HepG2 (cell line): ENCODE measurements at regions not wholly inside any gene's neighbourhood (a gene's known extent, or its start where the extent isn't known, plus 50 kb on each side); places are given as distances from the start of the nearest gene placed in this dataset.

Experiments
- ATAC-seq: fragments of 200-7000 bp; cut with Tn5 transposase; 3 replicates; pipeline ENCODE4 v1.9.1; 2020; ENCODE audit warnings: mild to moderate bottlenecking, moderate library complexity
- BruUV-seq: library from RNA; stranded (reverse); fragments of 400-500 nt; replicated peaks from 2 replicates; lab custom pipeline; 2021; lab: Mats Ljungman, UMichigan
- CTCF ChIA-PET: fragments of 300-600 bp; formaldehyde crosslinking; extraction: SDS; loops from one replicate; lab custom pipeline; 2021; ENCODE audit warnings: low total read pairs, inconsistent platforms, low intra/inter-chr PET ratio; lab: Yijun Ruan, JAX
- POLR2A ChIA-PET: fragments of 350-600 bp; sonication (Branson Sonifier 250); formaldehyde crosslinking; loops from one replicate; lab custom pipeline; 2020; ENCODE audit warnings: antibody characterized with exemption, inconsistent platforms; lab: Yijun Ruan, JAX
- DNase-seq: peaks from one replicate; pipeline ENCODE4 v3.0.0-alpha.2; 2015; ENCODE audit warnings: low spot score
- FAIRE-seq: peaks from 3 replicates; lab custom pipeline; 2011; peaks lifted over from hg19 to GRCh38; lab: Jason Lieb, UNC
- H2AFZ ChIP-seq: one replicate; pipeline ENCODE4 v1.6.1; 2011; ENCODE audit warnings: low read length, inconsistent platforms
- H3K27ac ChIP-seq: fragments of 300-600 bp; 3 replicates; pipeline ENCODE4 v1.8.0; 2011; ENCODE audit warnings: mixed run types, mild to moderate bottlenecking, mixed read lengths, low read length, inconsistent platforms; ENCODE audit not compliant: insufficient read depth; ENCODE audit errors: extremely low read length
- H3K27me3 ChIP-seq, 2 experiments: fragments of 200-600 bp in 1 of 2; 2 replicates in 1 of 2; 3 replicates in 1 of 2; pipeline versions ENCODE4 v1.6.0 to v1.8.0; 2011; ENCODE audit warnings: low read length in 2 of 2, mild to moderate bottlenecking in 2 of 2, moderate library complexity in 2 of 2, inconsistent platforms in 1 of 2; ENCODE audit not compliant: insufficient read depth in 2 of 2, control insufficient read depth in 1 of 2
- H3K36me3 ChIP-seq, 2 experiments: fragments of 200-600 bp in 1 of 2; replicated peaks in 1 of 2; 2 replicates in 1 of 2; 3 replicates in 1 of 2; pipeline versions ENCODE4 v1.5.1 to v1.8.0; 2011; ENCODE audit warnings: low read length in 2 of 2, inconsistent platforms in 1 of 2; ENCODE audit not compliant: insufficient read depth in 2 of 2, control insufficient read depth in 1 of 2
- H3K4me1 ChIP-seq: 2 replicates; pipeline ENCODE4 v1.5.1; 2012; ENCODE audit warnings: low read length, inconsistent platforms; ENCODE audit not compliant: insufficient read depth
- H3K4me2 ChIP-seq: 2 replicates; pipeline ENCODE4 v1.6.0; 2011; ENCODE audit warnings: low read depth, low read length, inconsistent platforms
- H3K4me3 ChIP-seq, 3 experiments: fragments of 200-600 bp in 1 of 3; sonication (generic), shearing (Covaris generic) in 1 of 3; replicated peaks in 1 of 3; 2 replicates each; pipeline ENCODE4 v1.5.1; 2011 to 2016; ENCODE audit warnings: low read length in 3 of 3, inconsistent platforms in 2 of 3, low read depth in 2 of 3, mild to moderate bottlenecking in 2 of 3, control low read depth in 1 of 3, mixed read lengths in 1 of 3; ENCODE audit not compliant: insufficient read depth in 1 of 3
- H3K79me2 ChIP-seq: one replicate; pipeline ENCODE4 v1.6.1; 2011; ENCODE audit warnings: low read length, inconsistent platforms; ENCODE audit not compliant: insufficient read depth
- H3K9ac ChIP-seq: 2 replicates; pipeline ENCODE4 v1.6.0; 2011; ENCODE audit warnings: mild to moderate bottlenecking, low read depth, low read length, inconsistent platforms; ENCODE audit not compliant: insufficient read depth
- H3K9me3 ChIP-seq: 2 replicates; pipeline ENCODE4 v1.5.1; 2012; ENCODE audit warnings: mild to moderate bottlenecking, low read length
- H4K20me1 ChIP-seq: 2 replicates; pipeline ENCODE4 v1.6.0; 2011; ENCODE audit warnings: inconsistent platforms, mild to moderate bottlenecking, low read length, moderate library complexity; ENCODE audit not compliant: insufficient read depth
- AGO2 ChIP-seq: fragments of 200-400 bp; formaldehyde crosslinking; optimal IDR thresholded peaks from 2 replicates; pipeline ENCODE3; 2017; ENCODE audit warnings: mild to moderate bottlenecking, low read depth, low read length, moderate library complexity
- CAMTA2 ChIP-seq: sonication (generic); formaldehyde crosslinking; IDR thresholded peaks from 2 replicates; pipeline ENCODE4 v1.4.0; 2020; ENCODE audit warnings: mild to moderate bottlenecking, missing genetic modification reagents, borderline replicate concordance
- CREM ChIP-seq, 2 experiments: sonication (generic) in 1 of 2; formaldehyde crosslinking in 1 of 2; IDR thresholded peaks; 2 replicates each; pipeline versions ENCODE4 v1.4.0 to v1.6.1; 2016 to 2020; ENCODE audit warnings: antibody characterized with exemption in 1 of 2, mild to moderate bottlenecking in 1 of 2, missing genetic modification reagents in 1 of 2
- MLXIP ChIP-seq: sonication (generic); formaldehyde crosslinking; IDR thresholded peaks from 2 replicates; pipeline ENCODE4 v1.9.0; 2021; ENCODE audit warnings: missing genetic modification reagents, borderline replicate concordance
- NFE2L2 ChIP-seq: fragments of 150-350 bp; IDR thresholded peaks from 2 replicates; pipeline ENCODE4 v1.6.1; 2014; ENCODE audit warnings: low read length
- PRPF4 ChIP-seq: fragments of 200-400 bp; formaldehyde crosslinking; IDR thresholded peaks from 2 replicates; pipeline ENCODE4 v1.6.1; 2016; ENCODE audit warnings: low read length, low read depth; ENCODE audit not compliant: poor library complexity, severe bottlenecking
- RAD21 ChIP-seq: fragments of 450-650 bp; formaldehyde crosslinking; IDR thresholded peaks from 2 replicates; pipeline ENCODE4 v1.5.0; 2020; ENCODE audit warnings: mild to moderate bottlenecking
- RNF2 ChIP-seq: fragments of 450-650 bp; conservative IDR thresholded peaks from 2 replicates; pipeline ENCODE4 v1.6.1; 2016; ENCODE audit warnings: low read depth
- TBL1XR1 ChIP-seq: fragments of 150-350 bp; IDR thresholded peaks from 2 replicates; pipeline ENCODE4 v1.6.1; 2014; ENCODE audit warnings: borderline replicate concordance, low read length; ENCODE audit not compliant: partially characterized antibody
- TFDP1 ChIP-seq: IDR thresholded peaks from 2 replicates; pipeline ENCODE4 v1.6.1; 2016; ENCODE audit warnings: missing compliant biosample characterization, missing genetic modification reagents, borderline replicate concordance
- TFDP2 ChIP-seq: sonication (generic); formaldehyde crosslinking; IDR thresholded peaks from 2 replicates; pipeline ENCODE4 v1.4.0; 2020; ENCODE audit warnings: missing genetic modification reagents
- ZSCAN25 ChIP-seq: sonication (generic); formaldehyde crosslinking; IDR thresholded peaks from 2 replicates; pipeline ENCODE4 v1.8.0; 2022; ENCODE audit warnings: mild to moderate bottlenecking, missing genetic modification reagents
- WGBS: methylation state at CpG from one replicate; pipeline ENCODE4 v1.1.6; 2017; ENCODE audit warnings: low lambda C conversion rate; 5-methylcytosine and 5-hydroxymethylcytosine counted together
- in situ Hi-C: cut with HindIII; loops from 2 replicates; pipeline ENCODE4 v1.10.0; 2017; ENCODE audit warnings: low pct_unique_long_range_greater_than_20kb; ENCODE audit not compliant: extremely low pct_ligation_motif_present
- intact Hi-C: fragments of 100-400 bp; cut with micrococcal nuclease; formaldehyde crosslinking; loops from one replicate; pipeline ENCODE4 v1.10.0; 2022; ENCODE audit not compliant: unreplicated experiment

GRCh38 chr2:11985817-11986566, 239.6 kb downstream of the LPIN1 start:
- WGBS: 8% methylated on average over 4 of the region's 4 CpGs
- no peak overlapping the region for H3K4me3 ChIP-seq
- TF ChIP-seq TFDP1 (CRISPR knock-in tag) (no peak), CREM (IDR thresholded peaks at IDR 0.05) (no peak), CREM (CRISPR knock-in tag; IDR thresholded peaks at IDR 0.05) (no peak), CAMTA2 (CRISPR knock-in tag) (no peak), RNF2 (no peak), NFE2L2 (no peak)
- intact Hi-C loops: no loop called here
- H4K20me1 ChIP-seq: no peaks in the 10 kb centered on the region
- no peak overlapping the region for H3K27ac ChIP-seq
- in situ Hi-C loops: no loop called here
- no peaks in the 10 kb centered on the region for H3K36me3 ChIP-seq
- no peak overlapping the region for H3K9ac ChIP-seq
- no peak for DNase-seq
- no peak overlapping the region for H2AFZ ChIP-seq
- H3K79me2 ChIP-seq: no peaks in the 10 kb centered on the region
- peaks cover 0 to 20% of the 10 kb centered on the region in 2 experiments; a peak in 3 of 5 replicates for H3K27me3 ChIP-seq
- no TSS peak for BruUV-seq
- no peak for FAIRE-seq
- ChIA-PET CTCF (no interaction called here), POLR2A (no interaction called here)
- H3K4me1 ChIP-seq: no peaks in the 10 kb centered on the region
- no peak for ATAC-seq
- no peaks in the 10 kb centered on the region for H3K9me3 ChIP-seq
- no peak overlapping the region for H3K4me2 ChIP-seq

- POLR2A ChIA-PET: no interaction called here
- FAIRE-seq (no peak), DNase-seq (no peak), ATAC-seq (no peak)
- 0% methylated on average over 3 of the region's 3 CpGs for WGBS
- Histone ChIP-seq H3K4me3 (no peak overlapping the region), H4K20me1 (no peaks in the 10 kb centered on the region), H2AFZ (no peak overlapping the region), H3K36me3 (no peaks in the 10 kb centered on the region), H3K9ac (no peak overlapping the region), H3K27me3 (peaks cover 0 to 13% of the 10 kb centered on the region in 2 experiments; a peak in 3 of 5 replicates), H3K79me2 (no peaks in the 10 kb centered on the region), H3K4me2 (no peak overlapping the region), H3K27ac (no peak overlapping the region), H3K4me1 (no peaks in the 10 kb centered on the region), H3K9me3 (no peaks in the 10 kb centered on the region)
- BruUV-seq: no TSS peak
- intact Hi-C loops: no loop called here
- in situ Hi-C loops: no loop called here
- CTCF ChIA-PET: no interaction called here
- TF ChIP-seq TBL1XR1 (no peak), MLXIP (no peak), AGO2 (no peak), PRPF4 (no peak), TFDP2 (CRISPR knock-in tag) (no peak), RAD21 (CRISPR knock-in tag) (no peak), ZSCAN25 (CRISPR knock-in tag) (no peak)
Measured at GRCh38 chr2:11987151-11987550, 240.7 kb downstream of the LPIN1 start.
